HG02759 (cell line): ENCODE measurements at regions not wholly inside any gene's neighbourhood (a gene's known extent, or its start where the extent isn't known, plus 50 kb on each side); places are given as distances from the start of the nearest gene placed in this dataset.
"Not testable (repeated sequence)": the region's sequence is repeated elsewhere in the genome, so short reads cannot be mapped to it uniquely, and the experiment has no call there.

ENCODE experiments used
- ATAC-seq: cut with Tn5 transposase; IDR thresholded peaks from one replicate; pipeline ENCODE4 v1.9.1; 2021; ENCODE audit warnings: mild to moderate bottlenecking, moderate library complexity; ENCODE audit not compliant: unreplicated experiment

- no peak for ATAC-seq
These were observed 593.5 kb downstream of the TBC1D22A start for GRCh38 chr22:47355776-47356510.

GRCh38 chr22:47355388-47355725, 592.9 kb downstream of the TBC1D22A start:
- no peak for ATAC-seq

- ATAC-seq, result no peak
These were observed 592.4 kb downstream of the TBC1D22A start for GRCh38 chr22:47354668-47355387.

GRCh38 chr22:47352920-47353700, 590.7 kb downstream of the TBC1D22A start:
- no peak for ATAC-seq

- no peak for ATAC-seq
These were observed 589.6 kb downstream of the TBC1D22A start for GRCh38 chr22:47351836-47352579.

- not testable (repeated sequence) for ATAC-seq
These were observed 583.8 kb downstream of the TBC1D22A start for GRCh38 chr22:47346287-47346686.

- ATAC-seq, result no peak
These were observed 582.6 kb downstream of the TBC1D22A start for GRCh38 chr22:47345025-47345424.

GRCh38 chr22:47344414-47344813, 582.0 kb downstream of the TBC1D22A start:
- ATAC-seq, result no peak

- no peak for ATAC-seq
These were observed 581.2 kb downstream of the TBC1D22A start for GRCh38 chr22:47343611-47344010.

- ATAC-seq, result no peak
These were observed 580.0 kb downstream of the TBC1D22A start for GRCh38 chr22:47342446-47342845.

- ATAC-seq, result no peak
These were observed 579.0 kb downstream of the TBC1D22A start for GRCh38 chr22:47341464-47341863.

GRCh38 chr22:47340851-47341436, 578.5 kb downstream of the TBC1D22A start:
- ATAC-seq, result no peak

- ATAC-seq, result no peak
These were observed 574.7 kb downstream of the TBC1D22A start for GRCh38 chr22:47337161-47337621.

GRCh38 chr22:47335958-47336357, 573.5 kb downstream of the TBC1D22A start:
- no peak for ATAC-seq

- ATAC-seq, result no peak
These were observed 573.0 kb downstream of the TBC1D22A start for GRCh38 chr22:47335460-47335859.

- ATAC-seq, result no peak
These were observed 572.2 kb downstream of the TBC1D22A start for GRCh38 chr22:47334601-47335000.

GRCh38 chr22:47333625-47334024, 571.2 kb downstream of the TBC1D22A start:
- ATAC-seq, result no peak

- ATAC-seq, result no peak
These were observed 570.0 kb downstream of the TBC1D22A start for GRCh38 chr22:47332246-47332980.

- ATAC-seq, result no peak
These were observed 569.3 kb downstream of the TBC1D22A start for GRCh38 chr22:47331750-47332149.
